Tibial nerve (tissue), 3 donors: ENCODE measurements at regions not wholly inside any gene's neighbourhood (a gene's known extent, or its start where the extent isn't known, plus 50 kb on each side); places are given as distances from the start of the nearest gene placed in this dataset.

Source experiments
- POLR2A ChIP-seq, 2 donors: fragments of 450-650 bp; IDR thresholded peaks; one replicate each; pipeline ENCODE4 v1.6.1; 2017; ENCODE audit warnings: antibody characterized with exemption in 2 of 2, mild to moderate bottlenecking in 2 of 2, moderate library complexity in 2 of 2
- TF ChIP-seq, protein P1 (sequence below), 5 experiments: fragments of 200-600 bp in 3 of 5; fragments of 450-650 bp in 2 of 5; sonication (generic) in 3 of 5; IDR thresholded peaks; one replicate each; pipeline ENCODE4 v1.5.1; 2016 to 2019; ENCODE audit warnings: antibody characterized with exemption in 5 of 5, mild to moderate bottlenecking in 3 of 5, moderate library complexity in 2 of 5

DNA sequence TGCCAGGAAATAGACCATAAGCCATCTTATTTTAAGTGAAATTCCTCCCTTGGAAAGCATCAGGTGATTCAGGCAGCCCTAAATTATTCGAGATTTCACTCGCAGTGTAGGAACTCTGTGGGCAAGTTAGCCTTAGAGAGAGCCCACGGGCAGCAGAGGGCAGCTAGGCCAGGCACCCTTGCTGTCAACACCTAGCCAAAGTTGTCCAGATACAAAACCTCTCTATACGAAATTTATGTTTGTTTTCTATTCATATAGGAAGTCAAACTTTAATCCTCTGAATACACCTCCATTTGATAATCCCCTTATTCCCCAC lies 1043.5 kb downstream of the GATA3 start:
- TF ChIP-seq, protein P1, sequence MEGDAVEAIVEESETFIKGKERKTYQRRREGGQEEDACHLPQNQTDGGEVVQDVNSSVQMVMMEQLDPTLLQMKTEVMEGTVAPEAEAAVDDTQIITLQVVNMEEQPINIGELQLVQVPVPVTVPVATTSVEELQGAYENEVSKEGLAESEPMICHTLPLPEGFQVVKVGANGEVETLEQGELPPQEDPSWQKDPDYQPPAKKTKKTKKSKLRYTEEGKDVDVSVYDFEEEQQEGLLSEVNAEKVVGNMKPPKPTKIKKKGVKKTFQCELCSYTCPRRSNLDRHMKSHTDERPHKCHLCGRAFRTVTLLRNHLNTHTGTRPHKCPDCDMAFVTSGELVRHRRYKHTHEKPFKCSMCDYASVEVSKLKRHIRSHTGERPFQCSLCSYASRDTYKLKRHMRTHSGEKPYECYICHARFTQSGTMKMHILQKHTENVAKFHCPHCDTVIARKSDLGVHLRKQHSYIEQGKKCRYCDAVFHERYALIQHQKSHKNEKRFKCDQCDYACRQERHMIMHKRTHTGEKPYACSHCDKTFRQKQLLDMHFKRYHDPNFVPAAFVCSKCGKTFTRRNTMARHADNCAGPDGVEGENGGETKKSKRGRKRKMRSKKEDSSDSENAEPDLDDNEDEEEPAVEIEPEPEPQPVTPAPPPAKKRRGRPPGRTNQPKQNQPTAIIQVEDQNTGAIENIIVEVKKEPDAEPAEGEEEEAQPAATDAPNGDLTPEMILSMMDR (IDR thresholded peaks at IDR 0.05), result no peak
- no peak for TF ChIP-seq POLR2A (IDR thresholded peaks at IDR 0.05)
